B cell (primary cell): ENCODE measurements at regions not wholly inside any gene's neighbourhood (a gene's known extent, or its start where the extent isn't known, plus 50 kb on each side); places are given as distances from the start of the nearest gene placed in this dataset.

Experiments
- ATAC-seq: fragments of 200-7000 bp; cut with Tn5 transposase; one replicate; pipeline ENCODE4 v1.10.0; 2021; ENCODE audit warnings: low read depth, mild to moderate bottlenecking, moderate number of reproducible peaks, moderate library complexity
- CTCF ChIA-PET: fragments of 350-600 bp; sonication (Branson Sonifier 250); formaldehyde crosslinking; loops from one replicate; lab custom pipeline; 2021; ENCODE audit warnings: antibody characterized with exemption, inconsistent platforms; lab: Charles Lee
- POLR2A ChIA-PET: fragments of 350-600 bp; sonication (Branson Sonifier 250); formaldehyde crosslinking; loops from one replicate; lab custom pipeline; 2021; ENCODE audit warnings: antibody characterized with exemption; lab: Charles Lee
- DNase-seq: peaks from one replicate; pipeline ENCODE4 v3.0.0; 2013
- H2AFZ ChIP-seq: 2 replicates; pipeline ENCODE4 v1.6.1; 2012; ENCODE audit warnings: mild to moderate bottlenecking, low read depth, low read length; ENCODE audit not compliant: insufficient read depth, poor library complexity, severe bottlenecking
- H3K27ac ChIP-seq, 2 donors: 1 replicate in 1 of 2; 2 replicates in 1 of 2; pipeline ENCODE4 v1.5.1; 2012 to 2013; ENCODE audit warnings: low read length in 2 of 2, mild to moderate bottlenecking in 2 of 2, moderate library complexity in 1 of 2
- H3K27me3 ChIP-seq, 4 experiments: fragments of 200-600 bp in 1 of 4; sonication (generic) in 1 of 4; replicated peaks in 1 of 4; 1 replicate in 2 of 4; 2 replicates in 2 of 4; pipeline versions ENCODE4 v1.6.1 to v1.7.0; 2013 to 2016; ENCODE audit warnings: low read length in 3 of 4, mild to moderate bottlenecking in 2 of 4, mixed read lengths in 1 of 4, moderate library complexity in 1 of 4; ENCODE audit not compliant: insufficient read depth in 4 of 4, control insufficient read depth in 3 of 4; ENCODE audit errors: control extremely low read depth in 1 of 4
- H3K36me3 ChIP-seq, 2 experiments: replicated peaks in 1 of 2; 1 replicate in 1 of 2; 2 replicates in 1 of 2; pipeline versions ENCODE4 v1.6.1 to v1.7.1; 2013; ENCODE audit warnings: low read length in 1 of 2; ENCODE audit not compliant: insufficient read depth in 2 of 2, control insufficient read depth in 1 of 2; ENCODE audit errors: control extremely low read depth in 1 of 2, extremely low read depth in 1 of 2
- H3K4me1 ChIP-seq, 2 donors: fragments of 200-600 bp in 1 of 2; sonication (generic) in 1 of 2; 1 replicate in 1 of 2; 2 replicates in 1 of 2; pipeline versions ENCODE4 v1.5.1 to v1.6.1; 2013 to 2017; ENCODE audit warnings: low read length in 2 of 2; ENCODE audit not compliant: control insufficient read depth in 2 of 2, insufficient read depth in 2 of 2
- H3K4me2 ChIP-seq: replicated peaks from 2 replicates; pipeline ENCODE3; 2012; ENCODE audit warnings: mild to moderate bottlenecking, low read depth, low read length; ENCODE audit not compliant: poor library complexity, severe bottlenecking
- H3K4me3 ChIP-seq, 5 experiments: fragments of 200-600 bp in 1 of 5; sonication (generic) in 1 of 5; 1 replicate in 3 of 5; 2 replicates in 2 of 5; pipeline versions ENCODE4 v1.5.1 to v1.7.0; 2011 to 2016; ENCODE audit warnings: low read length in 4 of 5, mild to moderate bottlenecking in 4 of 5, low read depth in 2 of 5, control low read depth in 1 of 5, moderate library complexity in 1 of 5; ENCODE audit not compliant: insufficient read depth in 1 of 5; ENCODE audit errors: control extremely low read depth in 1 of 5, extremely low read depth in 1 of 5
- H3K79me2 ChIP-seq: fragments of 200-600 bp; sonication (generic); one replicate; pipeline ENCODE4 v1.6.0; 2016; ENCODE audit warnings: low read length; ENCODE audit not compliant: control insufficient read depth, insufficient read depth
- H3K9ac ChIP-seq: fragments of 200-600 bp; sonication (generic); 2 replicates; pipeline ENCODE4 v1.6.1; 2017; ENCODE audit warnings: mild to moderate bottlenecking, low read length, moderate library complexity
- H3K9me3 ChIP-seq, 3 donors: one replicate each; pipeline versions ENCODE4 v1.6.1 to v1.7.1; 2013; ENCODE audit warnings: low read length in 2 of 3; ENCODE audit not compliant: control insufficient read depth in 2 of 3, insufficient read depth in 1 of 3; ENCODE audit errors: control extremely low read depth in 1 of 3
- H4K20me1 ChIP-seq: 2 replicates; pipeline ENCODE4 v1.6.0; 2012; ENCODE audit warnings: mild to moderate bottlenecking, low read length; ENCODE audit not compliant: insufficient read depth, control insufficient read depth, poor library complexity, severe bottlenecking
- H3K27ac Mint-ChIP-seq: one replicate; pipeline ENCODE4 v1.8.0; 2021; ENCODE audit warnings: mixed read lengths
- H3K27me3 Mint-ChIP-seq: one replicate; pipeline ENCODE4 v1.8.0; 2021; ENCODE audit warnings: mixed read lengths
- H3K4me1 Mint-ChIP-seq: one replicate; pipeline ENCODE4 v1.8.0; 2021; ENCODE audit warnings: mixed read lengths
- H3K4me3 Mint-ChIP-seq: one replicate; pipeline ENCODE4 v1.8.0; 2021; ENCODE audit warnings: mixed read lengths
- H3K9me3 Mint-ChIP-seq: one replicate; pipeline ENCODE4 v1.8.0; 2022; ENCODE audit warnings: mixed read lengths; ENCODE audit not compliant: insufficient read depth
- EZH2 ChIP-seq: IDR thresholded peaks from 2 replicates; pipeline ENCODE4 v1.6.1; 2012; ENCODE audit warnings: borderline replicate concordance, low read depth, mild to moderate bottlenecking, moderate library complexity, low read length; ENCODE audit not compliant: insufficient read depth, poor library complexity, severe bottlenecking
- WGBS: methylation state at CpG from one replicate; pipeline ENCODE4 v1.1.5; 2013; ENCODE audit warnings: missing lambda C conversion rate; ENCODE audit not compliant: insufficient coverage; 5-methylcytosine and 5-hydroxymethylcytosine counted together
- intact Hi-C: fragments of 100-400 bp; cut with micrococcal nuclease; formaldehyde crosslinking; loops from one replicate; pipeline ENCODE4 v1.10.0; 2022
- TF ChIP-seq, protein P1 (sequence below): fragments of 200-600 bp; IDR thresholded peaks from one replicate; pipeline ENCODE4 v1.8.0; 2022; ENCODE audit warnings: antibody characterized with exemption, mild to moderate bottlenecking

DNA sequence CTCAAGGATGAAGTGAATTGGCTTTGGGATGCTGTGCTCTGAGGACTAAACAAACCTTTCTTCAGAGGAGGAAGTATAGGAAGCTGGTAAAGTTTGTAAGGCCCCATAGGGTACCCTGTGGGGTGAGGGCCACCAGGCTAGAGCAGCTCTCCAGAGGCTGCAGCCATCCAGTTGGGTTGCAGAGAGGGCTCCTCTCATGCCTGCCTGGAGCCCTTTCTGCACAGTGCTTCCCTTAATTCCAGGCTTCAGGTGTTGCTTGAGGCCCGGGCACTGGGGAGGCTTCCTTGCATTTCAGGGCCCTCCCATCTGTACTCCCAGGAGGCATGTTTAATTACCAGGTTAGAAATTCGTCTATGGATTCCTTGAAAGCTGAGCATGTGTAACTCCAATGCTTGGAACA lies 95.3 kb upstream of the FSTL4 start:
- no peak overlapping the region for H3K4me2 ChIP-seq
- H2AFZ ChIP-seq, result no peak overlapping the region
- no peak overlapping the region for H3K9ac ChIP-seq
- no peak overlapping the region for H3K4me3 ChIP-seq
- Mint-ChIP-seq H3K27ac (no peak overlapping the region), H3K4me1 (no peaks in the 10 kb centered on the region), H3K9me3 (no peaks in the 10 kb centered on the region), H3K27me3 (no peaks in the 10 kb centered on the region), H3K4me3 (no peak overlapping the region)
- TF ChIP-seq, protein P1, sequence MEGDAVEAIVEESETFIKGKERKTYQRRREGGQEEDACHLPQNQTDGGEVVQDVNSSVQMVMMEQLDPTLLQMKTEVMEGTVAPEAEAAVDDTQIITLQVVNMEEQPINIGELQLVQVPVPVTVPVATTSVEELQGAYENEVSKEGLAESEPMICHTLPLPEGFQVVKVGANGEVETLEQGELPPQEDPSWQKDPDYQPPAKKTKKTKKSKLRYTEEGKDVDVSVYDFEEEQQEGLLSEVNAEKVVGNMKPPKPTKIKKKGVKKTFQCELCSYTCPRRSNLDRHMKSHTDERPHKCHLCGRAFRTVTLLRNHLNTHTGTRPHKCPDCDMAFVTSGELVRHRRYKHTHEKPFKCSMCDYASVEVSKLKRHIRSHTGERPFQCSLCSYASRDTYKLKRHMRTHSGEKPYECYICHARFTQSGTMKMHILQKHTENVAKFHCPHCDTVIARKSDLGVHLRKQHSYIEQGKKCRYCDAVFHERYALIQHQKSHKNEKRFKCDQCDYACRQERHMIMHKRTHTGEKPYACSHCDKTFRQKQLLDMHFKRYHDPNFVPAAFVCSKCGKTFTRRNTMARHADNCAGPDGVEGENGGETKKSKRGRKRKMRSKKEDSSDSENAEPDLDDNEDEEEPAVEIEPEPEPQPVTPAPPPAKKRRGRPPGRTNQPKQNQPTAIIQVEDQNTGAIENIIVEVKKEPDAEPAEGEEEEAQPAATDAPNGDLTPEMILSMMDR, result no peak
- TF ChIP-seq EZH2, result no peak
- WGBS, result 60% methylated on average over 2 of the region's 2 CpGs
- intact Hi-C loops, result no loop called here
- ChIA-PET POLR2A (no interaction called here), CTCF (no interaction called here)
- no peaks in the 10 kb centered on the region for H3K79me2 ChIP-seq
- peaks cover 0 to 3% (median 0%) of the 10 kb centered on the region in 4 experiments for H3K27me3 ChIP-seq
- H3K9me3 ChIP-seq, result no peaks in the 10 kb centered on the region
- no peak for ATAC-seq
- no peaks in the 10 kb centered on the region for H3K36me3 ChIP-seq
- H3K4me1 ChIP-seq, result no peaks in the 10 kb centered on the region
- no peaks in the 10 kb centered on the region for H4K20me1 ChIP-seq
- DNase-seq, result no peak
- H3K27ac ChIP-seq, result no peak overlapping the region

DNA sequence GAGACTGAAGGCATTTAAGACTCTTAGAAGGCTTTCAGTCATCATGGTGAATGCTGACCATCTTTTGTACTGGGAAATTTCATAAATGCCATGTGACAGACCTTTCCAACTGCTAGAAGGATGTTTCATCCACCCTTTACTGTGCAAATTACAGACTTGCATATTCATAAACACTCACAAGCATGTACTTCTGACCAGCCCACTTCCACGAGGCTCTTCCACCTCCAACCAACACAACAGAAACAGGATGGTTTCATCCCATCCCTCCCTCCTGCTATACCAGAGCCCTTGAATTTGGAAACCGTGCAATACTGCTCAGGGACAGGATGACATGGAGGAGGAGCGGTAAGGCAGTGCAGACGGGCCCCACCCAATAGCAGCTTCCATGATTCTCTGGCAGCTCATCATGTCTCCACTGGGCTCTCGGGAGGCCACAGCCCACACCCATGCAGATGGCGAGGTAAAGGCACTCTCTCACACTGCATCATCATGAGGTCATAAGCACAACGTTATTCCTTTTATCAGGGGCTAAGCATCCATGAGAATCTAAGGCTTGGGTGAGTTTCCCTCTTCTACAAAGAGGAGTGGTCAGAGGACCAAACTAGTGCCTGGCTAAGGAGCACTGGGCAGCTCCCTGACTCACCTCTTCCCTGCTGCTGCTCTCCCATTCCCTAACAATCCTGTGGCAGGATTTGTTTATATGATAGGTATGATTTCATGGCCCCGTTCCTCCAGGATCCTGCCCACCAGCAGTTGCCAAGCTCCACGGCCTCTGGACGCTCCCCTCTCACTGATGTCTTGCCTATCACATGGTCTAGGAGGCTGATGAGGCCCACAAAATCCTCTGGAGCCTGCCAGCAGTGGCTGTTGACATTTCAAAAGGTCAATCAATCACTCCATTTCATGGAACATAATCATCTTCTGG lies 94.4 kb upstream of the FSTL4 start:
- no peaks in the 10 kb centered on the region for H3K4me1 ChIP-seq
- H3K27ac Mint-ChIP-seq, result no peak overlapping the region
- ChIA-PET POLR2A (no interaction called here), CTCF (no interaction called here)
- no peaks in the 10 kb centered on the region for H3K9me3 ChIP-seq
- H3K4me3 Mint-ChIP-seq, result no peak overlapping the region
- H3K9me3 Mint-ChIP-seq, result no peaks in the 10 kb centered on the region
- DNase-seq, result no peak
- no peaks in the 10 kb centered on the region for H3K4me1 Mint-ChIP-seq
- no peaks in the 10 kb centered on the region for H3K36me3 ChIP-seq
- H3K27ac ChIP-seq, result no peak overlapping the region
- H3K27me3 ChIP-seq, result peaks cover 0 to 3% (median 0%) of the 10 kb centered on the region in 4 experiments
- no peak for TF ChIP-seq EZH2
- TF ChIP-seq, protein P1, result no peak
- no peak overlapping the region for H3K4me2 ChIP-seq
- H3K27me3 Mint-ChIP-seq, result no peaks in the 10 kb centered on the region
- H3K4me3 ChIP-seq, result no peak overlapping the region
- no peak overlapping the region for H2AFZ ChIP-seq
- no peaks in the 10 kb centered on the region for H3K79me2 ChIP-seq
- WGBS, result 84% methylated on average over 9 of the region's 10 CpGs
- no peaks in the 10 kb centered on the region for H4K20me1 ChIP-seq
- no peak overlapping the region for H3K9ac ChIP-seq
- intact Hi-C loops, result no loop called here
- ATAC-seq, result no peak
